Right lobe of liver (tissue), 6 donors: ENCODE measurements at regions not wholly inside any gene's neighbourhood (a gene's known extent, or its start where the extent isn't known, plus 50 kb on each side); places are given as distances from the start of the nearest gene placed in this dataset.

Source experiments
- ATAC-seq, 4 donors: fragments of 200-7000 bp; cut with Tn5 transposase; one replicate each; pipeline ENCODE4 v1.9.1; 2020; ENCODE audit warnings: mild to moderate bottlenecking in 4 of 4, moderate library complexity in 4 of 4
- DNase-seq, 3 donors: peaks; one replicate each; pipeline ENCODE4 v3.0.0-alpha.2; 2020
- H3K27ac ChIP-seq, 3 donors: fragments of 200-600 bp; one replicate each; pipeline ENCODE4 v1.8.0; 2022
- H3K27me3 ChIP-seq, 2 donors: fragments of 200-600 bp; one replicate each; pipeline ENCODE4 v1.8.0; 2022
- H3K36me3 ChIP-seq, 4 donors: fragments of 200-600 bp; sonication (generic) in 1 of 4; one replicate each; pipeline versions ENCODE4 v1.5.1 to v1.8.0; 2017 to 2022; ENCODE audit warnings: control low read depth in 1 of 4
- H3K4me1 ChIP-seq, 4 donors: fragments of 200-600 bp; sonication (generic) in 1 of 4; one replicate each; pipeline versions ENCODE4 v1.5.1 to v1.8.0; 2017 to 2022; ENCODE audit warnings: control low read depth in 1 of 4
- H3K4me3 ChIP-seq, 3 donors: fragments of 200-600 bp; one replicate each; pipeline ENCODE4 v1.8.0; 2022
- H3K9me3 ChIP-seq, 4 donors: fragments of 200-600 bp; sonication (generic) in 1 of 4; one replicate each; pipeline versions ENCODE4 v1.5.1 to v1.8.0; 2017 to 2022; ENCODE audit warnings: control low read depth in 1 of 4
- CTCF ChIP-seq, 4 donors: fragments of 200-600 bp in 3 of 4; fragments of 450-650 bp in 1 of 4; IDR thresholded peaks; one replicate each; pipeline versions ENCODE4 v1.5.1 to v1.8.0; 2016 to 2022; ENCODE audit warnings: antibody characterized with exemption in 4 of 4, mild to moderate bottlenecking in 2 of 4
- POLR2A ChIP-seq: fragments of 450-650 bp; IDR thresholded peaks from one replicate; pipeline ENCODE4 v1.6.1; 2017; ENCODE audit warnings: antibody characterized with exemption, mild to moderate bottlenecking
- WGBS: methylation state at CpG from one replicate; pipeline ENCODE4 v1.1.6; 2018; ENCODE audit warnings: low coverage, low lambda C conversion rate; ENCODE audit not compliant: insufficient coverage; ENCODE audit errors: missing lambda C conversion rate; 5-methylcytosine and 5-hydroxymethylcytosine counted together
- intact Hi-C, 2 donors: fragments of 100-400 bp; cut with DNase I; formaldehyde crosslinking; loops; one replicate each; pipeline versions ENCODE4 v1.11.2 to v1.14.1; 2022
- donor health status: DM: no; HTN: yes; CAD: no.
- donor health status: DM: no; HTN: no; CAD: no.
- donor health status: DM: no; HTN: no; CAD: no.
- donor health status: DM: no; HTN: yes; CAD: no.
- donor health status: DM: no; HTN: yes; CAD: no.

- 68% methylated on average over 3 of the region's 3 CpGs for WGBS
- Histone ChIP-seq H3K27ac (no peak overlapping the region), H3K4me1 (no peaks in the 10 kb centered on the region), H3K36me3 (no peaks in the 10 kb centered on the region), H3K4me3 (no peak overlapping the region), H3K9me3 (no peaks in the 10 kb centered on the region), H3K27me3 (no peaks in the 10 kb centered on the region)
- ATAC-seq (no peak), DNase-seq (no peak)
- intact Hi-C loops = no loop called here
- no peak for TF ChIP-seq POLR2A
- TF ChIP-seq CTCF (IDR thresholded peaks at IDR 0.05) = no peak
These were observed 1085.8 kb downstream of the TDRD15 start for GRCh38 chr2:22209545-22209944.

GRCh38 chr2:22213237-22213636 lies 1089.5 kb downstream of the TDRD15 start:
- 53% methylated on average over 2 of the region's 2 CpGs for WGBS
- Histone ChIP-seq H3K27me3 (no peaks in the 10 kb centered on the region), H3K4me3 (no peak overlapping the region), H3K27ac (no peak overlapping the region), H3K9me3 (no peaks in the 10 kb centered on the region), H3K36me3 (no peaks in the 10 kb centered on the region), H3K4me1 (no peaks in the 10 kb centered on the region)
- intact Hi-C loops = no loop called here
- DNase-seq = no peak
- ATAC-seq = no peak
- TF ChIP-seq CTCF (IDR thresholded peaks at IDR 0.05) (no peak), POLR2A (no peak)

- WGBS = 46% methylated on average over 2 of the region's 2 CpGs
These were observed 1091.7 kb downstream of the TDRD15 start for GRCh38 chr2:22215517-22215916.

GRCh38 chr2:22217881-22218280 lies 1094.1 kb downstream of the TDRD15 start:
- 50% methylated on average over 1 of the region's 1 CpG for WGBS
- Histone ChIP-seq H3K4me3 (no peak overlapping the region), H3K27me3 (no peaks in the 10 kb centered on the region), H3K9me3 (no peaks in the 10 kb centered on the region), H3K27ac (no peak overlapping the region), H3K36me3 (no peaks in the 10 kb centered on the region), H3K4me1 (no peaks in the 10 kb centered on the region)
- intact Hi-C loops = no loop called here
- DNase-seq (no peak), ATAC-seq (no peak)
- no peak for TF ChIP-seq POLR2A
- TF ChIP-seq CTCF (IDR thresholded peaks at IDR 0.05) = no peak

More at GRCh38 chr2:22215517-22215916, 1091.7 kb downstream of the TDRD15 start:
- Histone ChIP-seq H3K27me3 (no peaks in the 10 kb centered on the region), H3K4me1 (no peaks in the 10 kb centered on the region), H3K27ac (no peak overlapping the region), H3K36me3 (no peaks in the 10 kb centered on the region), H3K9me3 (no peaks in the 10 kb centered on the region), H3K4me3 (no peak overlapping the region)
- DNase-seq = no peak
- TF ChIP-seq CTCF (IDR thresholded peaks at IDR 0.05) = peak in 1 of 4 donors; percentile 8
- TF ChIP-seq POLR2A = no peak
- intact Hi-C loops = no loop called here
- ATAC-seq = no peak

- intact Hi-C loops = no loop called here
- DNase-seq = no peak
These were observed 1097.2 kb downstream of the TDRD15 start for GRCh38 chr2:22221006-22221405.

More at GRCh38 chr2:22221006-22221405, 1097.2 kb downstream of the TDRD15 start:
- WGBS = 0% methylated on average over 1 of the region's 1 CpG
- Histone ChIP-seq H3K27ac (no peak overlapping the region), H3K4me3 (no peak overlapping the region), H3K9me3 (no peaks in the 10 kb centered on the region), H3K4me1 (no peaks in the 10 kb centered on the region), H3K36me3 (no peaks in the 10 kb centered on the region), H3K27me3 (no peaks in the 10 kb centered on the region)
- TF ChIP-seq POLR2A (no peak), CTCF (IDR thresholded peaks at IDR 0.05) (no peak)
- no peak for ATAC-seq
